ENCODE measurements at regions not wholly inside any gene's neighbourhood (a gene's known extent, or its start where the extent isn't known, plus 50 kb on each side); places are given as distances from the start of the nearest gene placed in this dataset.

GRCh38 chrX:36856849-36857248 lies 151.3 kb upstream of the FAM47C start:
- H3K36me3 ChIP-seq (replicated peaks in 1 of 2; ENCODE audit: control insufficient read depth in 1 of 2, insufficient read depth in 2 of 2, low read length in 2 of 2): no peaks in the 10 kb centered on the region
- Mint-ChIP-seq H3K4me3 (no peak overlapping the region), H3K27ac (no peak overlapping the region), H3K27me3 (ENCODE audit: low read depth in 3 of 3) (peaks cover 0 to 2% (median 0%) of the 10 kb centered on the region in 3 donors), H3K4me1 (no peaks in the 10 kb centered on the region), H3K36me3 (no peaks in the 10 kb centered on the region), H3K9me3 (no peaks in the 10 kb centered on the region)
- H3K27me3 ChIP-seq (ENCODE audit: control insufficient read depth in 2 of 2, insufficient read depth in 2 of 2, low read length in 2 of 2): no peaks in the 10 kb centered on the region
- H3K4me1 ChIP-seq (ENCODE audit: control insufficient read depth in 1 of 2, insufficient read depth in 2 of 2, low read length in 2 of 2): no peaks in the 10 kb centered on the region
- no peak overlapping the region for H2AFZ ChIP-seq (ENCODE audit: insufficient read depth, low read depth, low read length, poor library complexity, severe bottlenecking)
- DNase-seq: no peak
- no peaks in the 10 kb centered on the region for H4K20me1 ChIP-seq (ENCODE audit: insufficient read depth, low read length)
- no peak overlapping the region for H3K9ac ChIP-seq (ENCODE audit: insufficient read depth, low read length, poor library complexity, severe bottlenecking)
- no peak overlapping the region for H3K4me3 ChIP-seq (replicated peaks in 1 of 3; ENCODE audit: low read depth in 2 of 3, low read length in 3 of 3)
- intact Hi-C loops (cut with micrococcal nuclease): no loop called here
- no CpG with 5 or more reads among the region's 3 CpGs for WGBS (ENCODE audit: insufficient coverage)
- H3K27ac ChIP-seq (ENCODE audit: low read depth in 1 of 2, low read length in 2 of 2): no peak overlapping the region
- H3K79me2 ChIP-seq (ENCODE audit: insufficient read depth, low read length): no peaks in the 10 kb centered on the region
- no peaks in the 10 kb centered on the region for H3K9me3 ChIP-seq (replicated peaks in 1 of 2; ENCODE audit: control insufficient read depth in 1 of 2, insufficient read depth in 1 of 2, low read length in 2 of 2)
- H3K4me2 ChIP-seq (replicated peaks; ENCODE audit: extremely low read depth, low read length, poor library complexity, severe bottlenecking): no peak overlapping the region
- no peak for TF ChIP-seq CTCF (IDR thresholded peaks at IDR 0.05)

GRCh38 chrX:36859231-36859630 lies 148.9 kb upstream of the FAM47C start:
- H3K9me3 ChIP-seq (replicated peaks in 1 of 2; ENCODE audit: control insufficient read depth in 1 of 2, insufficient read depth in 1 of 2, low read length in 2 of 2): no peaks in the 10 kb centered on the region
- H3K4me3 Mint-ChIP-seq: no peak overlapping the region
- intact Hi-C loops (cut with micrococcal nuclease): no loop called here
- no peaks in the 10 kb centered on the region for H3K79me2 ChIP-seq (ENCODE audit: insufficient read depth, low read length)
- H3K27me3 Mint-ChIP-seq (ENCODE audit: low read depth in 3 of 3): peaks cover 0 to 2% (median 0%) of the 10 kb centered on the region in 3 donors
- H3K27me3 ChIP-seq (ENCODE audit: control insufficient read depth in 2 of 2, insufficient read depth in 2 of 2, low read length in 2 of 2): no peaks in the 10 kb centered on the region
- H3K4me2 ChIP-seq (replicated peaks; ENCODE audit: extremely low read depth, low read length, poor library complexity, severe bottlenecking): no peak overlapping the region
- no peaks in the 10 kb centered on the region for H3K36me3 ChIP-seq (replicated peaks in 1 of 2; ENCODE audit: control insufficient read depth in 1 of 2, insufficient read depth in 2 of 2, low read length in 2 of 2)
- no peaks in the 10 kb centered on the region for H3K4me1 ChIP-seq (ENCODE audit: control insufficient read depth in 1 of 2, insufficient read depth in 2 of 2, low read length in 2 of 2)
- H3K4me1 Mint-ChIP-seq: no peaks in the 10 kb centered on the region
- TF ChIP-seq CTCF (IDR thresholded peaks at IDR 0.05): no peak
- H3K36me3 Mint-ChIP-seq: no peaks in the 10 kb centered on the region
- H3K4me3 ChIP-seq (replicated peaks in 1 of 3; ENCODE audit: low read depth in 2 of 3, low read length in 3 of 3): no peak overlapping the region
- no peak overlapping the region for H3K27ac ChIP-seq (ENCODE audit: low read depth in 1 of 2, low read length in 2 of 2)
- H4K20me1 ChIP-seq (ENCODE audit: insufficient read depth, low read length): no peaks in the 10 kb centered on the region
- no peak overlapping the region for H3K27ac Mint-ChIP-seq
- H3K9ac ChIP-seq (ENCODE audit: insufficient read depth, low read length, poor library complexity, severe bottlenecking): no peak overlapping the region
- DNase-seq: no peak
- no peaks in the 10 kb centered on the region for H3K9me3 Mint-ChIP-seq
- no peak overlapping the region for H2AFZ ChIP-seq (ENCODE audit: insufficient read depth, low read depth, low read length, poor library complexity, severe bottlenecking)
- no CpG with 5 or more reads among the region's 7 CpGs for WGBS (ENCODE audit: insufficient coverage)

All from CD14-positive monocyte (primary cell).